Hematopoietic multipotent progenitor cell (in vitro differentiated cells): ENCODE measurements at regions not wholly inside any gene's neighbourhood (a gene's known extent, or its start where the extent isn't known, plus 50 kb on each side); places are given as distances from the start of the nearest gene placed in this dataset.

Experiments used
- DNase-seq, 3 donors: peaks; one replicate each; pipeline ENCODE4 v3.0.0-alpha.2; 2011 to 2015; ENCODE audit warnings: low read depth in 2 of 3, low spot score in 2 of 3

GRCh38 chr13:88526853-88527215 is 855.7 kb downstream of the SLITRK5 start:
- DNase-seq = no peak

GRCh38 chr13:88541994-88542393 is 870.8 kb downstream of the SLITRK5 start:
- DNase-seq = no peak

- DNase-seq = no peak
Observed at GRCh38 chr13:88544836-88545235, 873.7 kb downstream of the SLITRK5 start.

- no peak for DNase-seq
Observed at GRCh38 chr13:88552966-88553365, 881.8 kb downstream of the SLITRK5 start.

GRCh38 chr13:88565566-88565965 is 894.4 kb downstream of the SLITRK5 start:
- DNase-seq = no peak

GRCh38 chr13:88585861-88586260 is 914.7 kb downstream of the SLITRK5 start:
- peak in 2 of 3 donors; percentile 36 to 86 for DNase-seq

- no peak for DNase-seq
Observed at GRCh38 chr13:88586263-88586662, 915.1 kb downstream of the SLITRK5 start.

GRCh38 chr13:88590574-88590973 is 919.4 kb downstream of the SLITRK5 start:
- DNase-seq = no peak

- DNase-seq = no peak
Observed at GRCh38 chr13:88592105-88592504, 920.9 kb downstream of the SLITRK5 start.

- no peak for DNase-seq
Observed at GRCh38 chr13:88601949-88602348, 930.8 kb downstream of the SLITRK5 start.

- DNase-seq = no peak
Observed at GRCh38 chr13:88602786-88603777, 931.9 kb downstream of the SLITRK5 start.

GRCh38 chr13:88617176-88617575 is 946.0 kb downstream of the SLITRK5 start:
- DNase-seq = peak in 1 of 3 donors; percentile 0

- peak in 1 of 3 donors; percentile 37 for DNase-seq
Observed at GRCh38 chr13:88622362-88622973, 951.3 kb downstream of the SLITRK5 start.

- peak in 1 of 3 donors; percentile 61 for DNase-seq
Observed at GRCh38 chr13:88623150-88623549, 952.0 kb downstream of the SLITRK5 start.

- DNase-seq = no peak
Observed at GRCh38 chr13:88627071-88627470, 955.9 kb downstream of the SLITRK5 start.

- DNase-seq = no peak
Observed at GRCh38 chr13:88628882-88629281, 957.7 kb downstream of the SLITRK5 start.

- DNase-seq = no peak
Observed at GRCh38 chr13:88637935-88638334, 966.8 kb downstream of the SLITRK5 start.

- peak in 1 of 3 donors; percentile 10 for DNase-seq
Observed at GRCh38 chr13:88643233-88643632, 972.1 kb downstream of the SLITRK5 start.

- peak in 1 of 3 donors; percentile 43 for DNase-seq
Observed at GRCh38 chr13:88648598-88649373, 977.6 kb downstream of the SLITRK5 start.

GRCh38 chr13:88649855-88650254 is 978.7 kb downstream of the SLITRK5 start:
- DNase-seq = peak in 1 of 3 donors; percentile 7

GRCh38 chr13:88651531-88651930 is 980.4 kb downstream of the SLITRK5 start:
- no peak for DNase-seq
